ENCODE measurements at regions not wholly inside any gene's neighbourhood (a gene's known extent, or its start where the extent isn't known, plus 50 kb on each side); places are given as distances from the start of the nearest gene placed in this dataset.

- no peak for TF ChIP-seq POLR2A (IDR thresholded peaks at IDR 0.05; ENCODE audit: low read length)
- no peak for TF ChIP-seq GATA1 (IDR thresholded peaks at IDR 0.05; ENCODE audit: low read depth, low read length)
Observed at GRCh38 chr6:84449220-84449619, 221.8 kb upstream of the CEP162 start.

All from erythroblast (primary cell).